HG03175 (cell line): ENCODE measurements at regions not wholly inside any gene's neighbourhood (a gene's known extent, or its start where the extent isn't known, plus 50 kb on each side); places are given as distances from the start of the nearest gene placed in this dataset.

ENCODE experiments used
- ATAC-seq: cut with Tn5 transposase; IDR thresholded peaks from one replicate; pipeline ENCODE4 v1.9.1; 2021; ENCODE audit warnings: mild to moderate bottlenecking, moderate library complexity; ENCODE audit not compliant: unreplicated experiment

- ATAC-seq, result no peak
These were observed 377.5 kb downstream of the ZNF521 start for GRCh38 chr18:24974431-24974830.

- no peak for ATAC-seq
These were observed 376.2 kb downstream of the ZNF521 start for GRCh38 chr18:24975496-24976372.

- no peak for ATAC-seq
These were observed 375.5 kb downstream of the ZNF521 start for GRCh38 chr18:24976502-24976901.

- ATAC-seq, result no peak
These were observed 372.7 kb downstream of the ZNF521 start for GRCh38 chr18:24979235-24979634.

GRCh38 chr18:24982831-24983230 is 369.1 kb downstream of the ZNF521 start:
- ATAC-seq, result no peak

- ATAC-seq, result no peak
These were observed 368.3 kb downstream of the ZNF521 start for GRCh38 chr18:24983566-24984139.

GRCh38 chr18:24985586-24985985 is 366.4 kb downstream of the ZNF521 start:
- ATAC-seq, result no peak

GRCh38 chr18:24986666-24987302 is 365.2 kb downstream of the ZNF521 start:
- ATAC-seq, result no peak

GRCh38 chr18:24987303-24988252 is 364.4 kb downstream of the ZNF521 start:
- no peak for ATAC-seq

- ATAC-seq, result no peak
These were observed 363.6 kb downstream of the ZNF521 start for GRCh38 chr18:24988253-24988840.

GRCh38 chr18:24989760-24990593 is 362.0 kb downstream of the ZNF521 start:
- no peak for ATAC-seq

- no peak for ATAC-seq
These were observed 361.3 kb downstream of the ZNF521 start for GRCh38 chr18:24990671-24991134.

GRCh38 chr18:24991141-24992060 is 360.6 kb downstream of the ZNF521 start:
- no peak for ATAC-seq

- ATAC-seq, result no peak
These were observed 359.5 kb downstream of the ZNF521 start for GRCh38 chr18:24992491-24992890.

GRCh38 chr18:24993628-24994027 is 358.3 kb downstream of the ZNF521 start:
- no peak for ATAC-seq

- no peak for ATAC-seq
These were observed 356.9 kb downstream of the ZNF521 start for GRCh38 chr18:24995056-24995455.

- no peak for ATAC-seq
These were observed 356.2 kb downstream of the ZNF521 start for GRCh38 chr18:24995755-24996154.

GRCh38 chr18:24999650-25000267 is 352.2 kb downstream of the ZNF521 start:
- ATAC-seq, result no peak
